ENCODE measurements at regions not wholly inside any gene's neighbourhood (a gene's known extent, or its start where the extent isn't known, plus 50 kb on each side); places are given as distances from the start of the nearest gene placed in this dataset.
A peak's percentile ranks its signal among the peaks of the same experiment; 100 is the strongest.

DNA sequence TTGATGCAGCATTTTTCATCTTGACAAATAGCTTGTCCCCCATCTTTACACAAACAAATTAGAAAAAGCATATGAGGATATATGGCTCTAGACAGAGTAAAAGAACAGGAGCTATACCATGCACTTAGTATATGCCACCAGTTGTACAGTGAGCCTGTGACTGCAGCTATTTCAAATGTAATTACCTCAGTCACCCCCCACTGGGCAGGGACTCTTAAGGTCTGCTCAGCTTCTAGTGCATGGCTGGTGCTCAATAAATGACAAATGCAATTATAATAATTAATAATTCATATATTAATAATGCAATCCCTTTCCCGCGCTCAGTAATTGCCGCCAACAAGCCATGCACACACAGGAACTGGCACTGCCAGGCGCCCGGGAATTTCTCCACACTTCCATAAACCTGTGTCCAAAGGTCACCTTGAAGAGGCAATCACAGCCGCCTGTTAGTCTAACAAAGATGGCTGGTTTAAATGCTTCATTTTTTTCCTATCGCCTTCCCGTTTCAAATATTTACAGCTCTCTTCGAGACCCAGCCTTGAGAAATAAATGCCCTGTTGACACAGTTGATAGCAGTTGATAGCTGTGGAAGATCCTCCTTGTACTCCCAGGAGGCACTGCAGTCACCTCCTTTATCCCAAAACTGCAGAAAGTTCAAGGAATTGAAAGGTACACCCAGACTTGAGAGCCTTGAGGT is 156.6 kb downstream of the INO80D start:
- H3K27me3 Mint-ChIP-seq = peaks cover 33% of the 10 kb centered on the region
- H3K4me3 Mint-ChIP-seq = no peak overlapping the region
- no peaks in the 10 kb centered on the region for H3K9me3 Mint-ChIP-seq
- no peak overlapping the region for H3K27ac Mint-ChIP-seq
- H3K36me3 Mint-ChIP-seq = no peaks in the 10 kb centered on the region
- peaks cover 55% of the 10 kb centered on the region for H3K4me1 Mint-ChIP-seq (ENCODE audit: unreplicated experiment)
- TF ChIP-seq, protein P1, sequence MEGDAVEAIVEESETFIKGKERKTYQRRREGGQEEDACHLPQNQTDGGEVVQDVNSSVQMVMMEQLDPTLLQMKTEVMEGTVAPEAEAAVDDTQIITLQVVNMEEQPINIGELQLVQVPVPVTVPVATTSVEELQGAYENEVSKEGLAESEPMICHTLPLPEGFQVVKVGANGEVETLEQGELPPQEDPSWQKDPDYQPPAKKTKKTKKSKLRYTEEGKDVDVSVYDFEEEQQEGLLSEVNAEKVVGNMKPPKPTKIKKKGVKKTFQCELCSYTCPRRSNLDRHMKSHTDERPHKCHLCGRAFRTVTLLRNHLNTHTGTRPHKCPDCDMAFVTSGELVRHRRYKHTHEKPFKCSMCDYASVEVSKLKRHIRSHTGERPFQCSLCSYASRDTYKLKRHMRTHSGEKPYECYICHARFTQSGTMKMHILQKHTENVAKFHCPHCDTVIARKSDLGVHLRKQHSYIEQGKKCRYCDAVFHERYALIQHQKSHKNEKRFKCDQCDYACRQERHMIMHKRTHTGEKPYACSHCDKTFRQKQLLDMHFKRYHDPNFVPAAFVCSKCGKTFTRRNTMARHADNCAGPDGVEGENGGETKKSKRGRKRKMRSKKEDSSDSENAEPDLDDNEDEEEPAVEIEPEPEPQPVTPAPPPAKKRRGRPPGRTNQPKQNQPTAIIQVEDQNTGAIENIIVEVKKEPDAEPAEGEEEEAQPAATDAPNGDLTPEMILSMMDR (conservative IDR thresholded peaks at IDR 0.05) = no peak
- no peak for DNase-seq (ENCODE audit: extremely low spot score, unreplicated experiment)

DNA sequence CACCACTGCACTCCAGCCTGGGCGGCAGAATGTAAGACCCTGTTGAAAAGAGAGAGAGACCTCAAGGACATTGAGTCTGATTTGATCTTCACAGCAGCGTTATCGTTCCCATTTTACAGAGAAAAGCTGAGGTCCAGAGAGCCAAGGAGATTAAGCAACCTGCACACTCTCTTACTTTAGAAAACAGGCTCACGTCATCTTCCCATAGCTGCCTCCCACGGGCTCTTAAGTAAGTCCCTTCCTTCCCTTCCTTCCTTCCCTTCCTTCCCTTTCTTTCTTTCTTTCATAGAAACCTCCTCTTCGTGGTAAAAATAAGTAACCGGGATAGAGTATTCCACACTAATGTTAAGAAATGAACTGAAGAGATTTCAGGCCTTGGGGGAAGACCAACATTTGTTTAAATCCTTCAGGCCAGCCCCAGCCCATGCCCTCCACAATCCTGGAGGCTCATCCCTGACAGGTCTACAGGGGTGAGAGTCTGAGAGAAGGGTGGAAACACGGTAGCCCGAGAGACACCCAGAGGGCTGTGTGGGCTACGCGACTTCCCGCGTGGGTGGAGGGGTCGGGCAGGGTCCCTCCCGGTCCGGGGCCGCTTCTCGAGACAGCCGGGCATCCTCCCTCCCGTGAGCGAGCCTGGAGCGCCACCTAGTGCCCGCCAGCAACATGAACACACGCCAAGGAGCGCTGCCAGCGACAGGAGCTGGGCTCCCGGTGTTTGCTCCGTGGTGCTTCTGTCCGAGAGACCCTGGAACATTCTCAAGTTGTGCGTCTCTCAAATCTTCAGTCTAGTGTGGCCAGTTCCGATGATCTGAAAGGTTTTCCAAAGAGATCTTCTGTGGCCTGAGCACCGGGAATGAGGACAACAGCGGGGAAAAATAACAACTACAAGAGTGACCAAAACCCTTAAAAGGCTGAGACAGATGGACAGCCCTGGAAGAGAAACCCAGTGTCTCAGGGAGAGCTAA is 160.3 kb downstream of the INO80D start:
- Mint-ChIP-seq H3K27ac (no peak overlapping the region), H3K27me3 (peaks cover 50% of the 10 kb centered on the region), H3K4me1 (ENCODE audit: unreplicated experiment) (peaks cover 49% of the 10 kb centered on the region), H3K36me3 (no peaks in the 10 kb centered on the region), H3K4me3 (peak overlapping the region; percentile 62), H3K9me3 (no peaks in the 10 kb centered on the region)
- TF ChIP-seq, protein P1 (conservative IDR thresholded peaks at IDR 0.05) = peak; percentile 98
- peak; percentile 89 for DNase-seq (ENCODE audit: extremely low spot score, unreplicated experiment)

DNA sequence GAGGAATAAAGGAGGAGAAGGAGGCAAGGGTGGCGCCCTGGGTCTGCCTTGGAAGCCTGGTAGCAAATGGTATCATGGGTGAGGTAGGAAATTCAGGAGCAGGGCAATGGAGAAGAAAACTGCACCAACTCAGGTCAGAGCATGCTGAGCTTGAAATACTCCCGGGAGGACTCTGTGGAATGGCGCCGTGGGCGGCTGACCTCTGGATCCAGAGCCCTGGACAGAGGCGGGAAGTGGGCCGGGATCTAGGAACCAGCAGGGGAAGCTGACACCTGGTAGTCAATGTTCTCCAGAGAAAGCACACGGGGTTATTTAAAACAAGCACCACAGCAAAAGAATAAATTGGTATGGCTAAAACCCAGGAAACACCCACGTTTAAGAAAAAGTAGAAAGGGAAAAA is 161.3 kb downstream of the INO80D start:
- Mint-ChIP-seq H3K27me3 (peaks cover 53% of the 10 kb centered on the region), H3K9me3 (no peaks in the 10 kb centered on the region), H3K36me3 (no peaks in the 10 kb centered on the region), H3K4me1 (ENCODE audit: unreplicated experiment) (peaks cover 39% of the 10 kb centered on the region), H3K4me3 (no peak overlapping the region), H3K27ac (peak overlapping the region; percentile 35)
- no peak for DNase-seq (ENCODE audit: extremely low spot score, unreplicated experiment)
- TF ChIP-seq, protein P1 (conservative IDR thresholded peaks at IDR 0.05) = no peak

- H3K4me3 Mint-ChIP-seq = no peak overlapping the region
- peaks cover 13% of the 10 kb centered on the region for H3K4me1 Mint-ChIP-seq (ENCODE audit: unreplicated experiment)
- TF ChIP-seq, protein P1 (conservative IDR thresholded peaks at IDR 0.05) = no peak
- no peak for DNase-seq (ENCODE audit: extremely low spot score, unreplicated experiment)
- peaks cover 11% of the 10 kb centered on the region for H3K27me3 Mint-ChIP-seq
- H3K27ac Mint-ChIP-seq = peak overlapping the region; percentile 39
- H3K36me3 Mint-ChIP-seq = no peaks in the 10 kb centered on the region
- peaks cover 7% of the 10 kb centered on the region for H3K9me3 Mint-ChIP-seq
Measured at GRCh38 chr2:205915130-205915524, 170.8 kb downstream of the INO80D start.

- Mint-ChIP-seq H3K9me3 (peaks cover 7% of the 10 kb centered on the region), H3K4me3 (no peak overlapping the region), H3K4me1 (ENCODE audit: unreplicated experiment) (peaks cover 13% of the 10 kb centered on the region), H3K36me3 (no peaks in the 10 kb centered on the region), H3K27me3 (peaks cover 15% of the 10 kb centered on the region), H3K27ac (peak overlapping the region; percentile 39)
- TF ChIP-seq, protein P1 (conservative IDR thresholded peaks at IDR 0.05) = no peak
- no peak for DNase-seq (ENCODE audit: extremely low spot score, unreplicated experiment)
Measured at GRCh38 chr2:205914213-205915129, 171.5 kb downstream of the INO80D start.

All from type B pancreatic cell (in vitro differentiated cells).